ENCODE measurements at regions not wholly inside any gene's neighbourhood (a gene's known extent, or its start where the extent isn't known, plus 50 kb on each side); places are given as distances from the start of the nearest gene placed in this dataset.

DNA sequence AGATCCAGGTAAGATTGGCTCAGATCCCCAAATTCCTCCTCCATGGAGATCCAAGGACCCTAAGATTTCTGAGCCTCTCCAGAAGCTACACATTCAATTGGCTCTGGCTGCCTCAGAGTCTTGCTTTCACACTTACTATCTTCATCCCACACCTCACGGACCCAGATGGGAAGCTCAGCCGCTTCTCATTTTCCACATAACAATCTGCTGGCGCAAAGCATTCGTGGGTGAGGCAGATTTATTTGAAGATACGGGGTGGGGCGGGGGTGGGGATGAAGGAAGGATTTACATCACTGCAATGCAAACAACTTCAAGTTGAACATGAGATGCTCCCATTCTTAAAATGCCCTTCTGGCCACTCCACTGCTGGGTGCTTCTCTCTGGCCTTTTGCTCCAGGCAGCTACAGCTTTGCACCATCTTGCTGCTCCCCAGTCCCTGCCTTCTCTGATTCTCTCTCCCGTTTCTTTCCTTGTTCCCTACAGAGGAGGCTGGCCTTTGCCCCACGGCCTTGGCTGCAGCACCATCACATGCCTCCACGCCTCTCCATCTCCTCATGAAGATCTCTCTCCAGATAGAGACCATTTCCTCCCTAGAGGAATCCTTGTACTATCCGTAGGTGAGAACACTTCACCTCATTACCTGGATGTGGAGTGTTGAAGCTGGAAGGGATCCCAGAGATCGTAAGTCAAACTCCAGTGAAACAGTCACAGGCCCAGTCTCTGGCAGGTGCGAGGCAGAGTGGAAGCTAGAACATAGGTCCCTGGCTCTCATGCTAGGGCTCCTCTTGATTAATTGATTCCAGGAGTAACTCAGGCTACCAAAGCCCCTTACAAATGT lies 175.9 kb downstream of the RPLP1 start:
- TF ChIP-seq FOXK2 (IDR thresholded peaks at IDR 0.05) = no peak
- TF ChIP-seq SUZ12 (IDR thresholded peaks at IDR 0.05) = no peak
- TF ChIP-seq NFRKB (IDR thresholded peaks at IDR 0.05) = no peak
- TF ChIP-seq FOXM1 (IDR thresholded peaks at IDR 0.05; ENCODE audit: borderline replicate concordance) = no peak
- TF ChIP-seq, protein P1, sequence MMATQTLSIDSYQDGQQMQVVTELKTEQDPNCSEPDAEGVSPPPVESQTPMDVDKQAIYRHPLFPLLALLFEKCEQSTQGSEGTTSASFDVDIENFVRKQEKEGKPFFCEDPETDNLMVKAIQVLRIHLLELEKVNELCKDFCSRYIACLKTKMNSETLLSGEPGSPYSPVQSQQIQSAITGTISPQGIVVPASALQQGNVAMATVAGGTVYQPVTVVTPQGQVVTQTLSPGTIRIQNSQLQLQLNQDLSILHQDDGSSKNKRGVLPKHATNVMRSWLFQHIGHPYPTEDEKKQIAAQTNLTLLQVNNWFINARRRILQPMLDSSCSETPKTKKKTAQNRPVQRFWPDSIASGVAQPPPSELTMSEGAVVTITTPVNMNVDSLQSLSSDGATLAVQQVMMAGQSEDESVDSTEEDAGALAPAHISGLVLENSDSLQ (IDR thresholded peaks at IDR 0.05) = no peak
- no peak for TF ChIP-seq ZNF384 (IDR thresholded peaks at IDR 0.05)
- no peak for TF ChIP-seq ARNT (IDR thresholded peaks at IDR 0.05)
- TF ChIP-seq SP1 (IDR thresholded peaks at IDR 0.05) = no peak

Measured in HEK293T (cell line).